CD4-positive, alpha-beta T cell treated with Interferon gamma for 1 hour (primary cell): ENCODE measurements at regions not wholly inside any gene's neighbourhood (a gene's known extent, or its start where the extent isn't known, plus 50 kb on each side); places are given as distances from the start of the nearest gene placed in this dataset.
A peak's percentile ranks its signal among the peaks of the same experiment; 100 is the strongest.
"Not testable (repeated sequence)": the region's sequence is repeated elsewhere in the genome, so short reads cannot be mapped to it uniquely, and the experiment has no call there.

Source experiments
- DNase-seq: peaks from one replicate; pipeline ENCODE4 v3.0.0-alpha.2; 2020

- peak; percentile 74 for DNase-seq
Measured at GRCh38 chr14:106308839-106309389, 782.5 kb downstream of the TMEM121 start.

- DNase-seq = no peak
Measured at GRCh38 chr14:106309423-106309822, 783.0 kb downstream of the TMEM121 start.

DNA sequence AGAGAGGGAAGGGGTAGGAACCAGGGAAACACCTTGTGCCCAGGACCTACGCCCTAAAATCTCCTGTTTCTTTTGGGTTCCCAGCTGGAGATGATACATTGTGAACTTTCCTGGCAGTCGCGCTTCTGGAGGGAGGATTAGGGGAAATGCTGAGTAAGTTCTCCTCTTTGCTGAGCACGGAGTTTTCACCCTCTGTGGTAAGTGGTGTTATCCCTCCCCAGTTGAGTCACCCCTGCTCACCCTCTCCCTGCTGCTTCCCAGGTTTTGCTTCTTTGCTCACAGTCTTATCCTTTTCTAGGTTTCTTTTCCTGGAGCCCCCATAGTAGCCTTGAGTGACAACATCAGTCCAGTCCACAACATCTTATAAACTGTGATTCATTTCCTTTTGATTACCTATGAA, 789.1 kb downstream of the TMEM121 start:
- no peak for DNase-seq

- DNase-seq = no peak
Measured at GRCh38 chr14:106317593-106317992, 791.2 kb downstream of the TMEM121 start.

DNA sequence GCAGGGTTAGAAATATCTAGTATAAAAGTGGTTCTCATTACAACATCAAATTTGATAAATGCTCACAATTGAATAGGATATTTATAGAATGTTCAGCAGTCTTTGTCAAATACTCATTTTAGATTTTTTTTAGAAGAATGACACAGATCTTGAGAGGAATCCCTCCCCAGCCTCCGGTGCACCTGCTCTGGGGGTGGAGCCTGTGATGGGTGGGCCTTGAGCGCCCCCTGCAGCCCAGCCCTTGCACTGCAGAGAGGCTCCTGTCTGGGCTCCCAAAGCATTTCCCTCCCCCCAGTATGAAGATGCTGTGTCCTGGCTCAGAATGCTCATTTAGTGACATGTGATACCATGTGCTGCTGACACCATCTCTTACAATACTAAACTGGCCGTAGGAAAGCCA, 792.3 kb downstream of the TMEM121 start:
- DNase-seq = peak; percentile 22

DNA sequence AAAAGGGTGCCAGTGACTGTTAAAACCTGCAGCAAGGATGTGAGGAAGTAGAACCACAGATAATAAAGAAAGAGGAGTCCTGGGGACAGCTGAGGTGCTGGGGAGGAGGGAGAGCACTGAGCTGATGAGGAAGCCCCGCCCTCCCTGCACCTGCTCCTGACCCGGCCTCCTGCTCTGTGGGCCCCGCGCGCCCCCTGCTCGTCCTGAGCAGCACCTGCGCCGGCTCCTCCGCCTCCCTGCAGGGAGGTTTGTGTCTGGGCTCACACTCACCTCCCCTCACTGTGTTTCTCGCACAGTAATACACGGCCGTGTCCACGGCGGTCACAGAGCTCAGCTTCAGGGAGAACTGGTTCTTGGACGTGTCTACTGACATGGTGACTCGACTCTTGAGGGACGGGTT, 797.6 kb downstream of the TMEM121 start:
- peak; percentile 50 for DNase-seq

- no peak for DNase-seq
Measured at GRCh38 chr14:106327234-106327633, 800.9 kb downstream of the TMEM121 start.

DNA sequence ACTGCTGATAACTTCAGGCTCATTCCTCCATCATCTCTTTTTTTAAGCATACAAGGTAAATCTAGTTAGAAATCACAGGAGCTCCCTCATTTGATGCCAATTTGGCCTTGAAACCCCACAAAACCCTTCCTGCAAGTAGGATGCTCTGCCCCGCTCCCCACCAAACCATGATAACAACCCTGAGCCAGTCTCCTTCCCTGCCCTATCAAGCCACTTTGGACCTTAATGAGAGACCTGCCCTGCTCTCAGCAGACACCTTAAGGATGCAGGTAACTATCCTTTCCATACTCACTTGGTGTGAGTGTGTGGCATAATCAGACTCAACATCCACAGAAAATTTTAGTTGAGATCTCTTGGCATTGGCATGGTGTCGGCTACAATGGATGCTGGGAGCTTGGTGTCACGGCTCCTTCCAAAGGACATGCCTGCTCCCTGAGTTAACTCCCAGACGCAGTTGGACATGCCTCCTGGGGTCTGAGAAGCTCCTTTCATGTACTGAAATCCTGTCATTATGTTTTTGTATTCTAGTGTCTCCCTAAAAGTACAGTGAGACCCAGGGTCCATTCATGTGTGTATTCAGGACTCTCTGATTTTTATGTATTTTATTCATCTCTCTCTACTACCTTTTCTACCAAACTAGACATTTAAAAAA, 801.4 kb downstream of the TMEM121 start:
- DNase-seq = not testable (repeated sequence)

DNA sequence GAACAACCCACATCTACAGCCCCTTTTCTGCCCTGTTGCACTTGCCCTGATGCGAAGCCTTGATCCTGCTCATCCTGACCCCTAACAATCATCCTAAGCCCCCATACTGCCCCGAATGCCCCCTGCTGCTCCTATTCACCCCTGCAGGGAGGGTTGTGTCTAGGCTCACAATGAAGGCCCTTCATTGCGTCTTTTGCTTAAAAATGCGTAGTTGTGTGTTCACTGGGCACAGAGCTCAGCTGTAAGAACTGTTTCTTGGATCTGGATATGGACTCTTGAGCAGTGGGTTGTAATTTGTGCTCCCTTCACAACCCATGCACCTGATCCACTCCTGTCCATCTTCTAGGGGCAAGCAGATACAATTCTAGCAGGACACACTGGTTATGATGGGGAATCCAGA, 802.9 kb downstream of the TMEM121 start:
- DNase-seq = not testable (repeated sequence)

- DNase-seq = not testable (repeated sequence)
Measured at GRCh38 chr14:106329987-106330774, 803.8 kb downstream of the TMEM121 start.

- peak; percentile 74 for DNase-seq
Measured at GRCh38 chr14:106334428-106335109, 808.2 kb downstream of the TMEM121 start.

GRCh38 chr14:106335110-106335429, 808.7 kb downstream of the TMEM121 start:
- DNase-seq = not testable (repeated sequence)

DNA sequence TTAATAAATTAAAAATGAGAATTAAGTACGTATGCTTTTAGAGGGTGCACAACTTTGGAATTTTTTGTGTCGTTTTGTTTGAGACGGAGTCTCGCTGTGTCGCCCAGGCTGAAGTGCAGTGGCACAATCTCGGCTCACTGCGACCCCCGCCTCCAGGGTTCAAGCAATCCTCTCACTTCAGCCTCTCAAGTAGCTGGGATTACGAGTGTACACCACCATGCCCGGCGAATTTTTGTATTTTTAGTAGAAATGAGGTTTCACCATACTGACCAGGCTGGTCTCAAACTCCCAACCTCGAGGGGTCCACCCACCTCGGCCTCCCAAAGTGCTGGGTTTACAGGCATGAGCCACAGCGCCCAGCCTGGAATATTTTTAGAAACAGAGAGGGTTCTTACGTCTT, 812.4 kb downstream of the TMEM121 start:
- DNase-seq = not testable (repeated sequence)

DNA sequence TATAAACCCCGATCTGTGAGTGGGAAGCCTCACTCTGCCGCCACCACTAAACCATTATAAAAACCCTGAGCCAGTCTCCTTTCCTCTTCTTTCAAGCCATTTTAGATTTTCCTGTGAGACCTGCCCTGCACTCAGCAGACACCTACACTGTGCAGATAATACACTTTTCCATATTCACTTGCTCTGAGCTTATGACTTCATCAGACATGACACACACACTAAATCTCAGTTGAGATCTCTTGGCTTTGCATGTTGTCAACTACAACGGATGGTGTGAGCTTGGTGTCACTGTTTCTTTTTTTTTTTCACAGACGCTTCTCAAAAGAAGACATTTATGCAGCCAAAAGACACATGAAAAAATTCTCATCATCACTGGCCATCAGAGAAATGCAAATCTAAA, 814.3 kb downstream of the TMEM121 start:
- DNase-seq = not testable (repeated sequence)

DNA sequence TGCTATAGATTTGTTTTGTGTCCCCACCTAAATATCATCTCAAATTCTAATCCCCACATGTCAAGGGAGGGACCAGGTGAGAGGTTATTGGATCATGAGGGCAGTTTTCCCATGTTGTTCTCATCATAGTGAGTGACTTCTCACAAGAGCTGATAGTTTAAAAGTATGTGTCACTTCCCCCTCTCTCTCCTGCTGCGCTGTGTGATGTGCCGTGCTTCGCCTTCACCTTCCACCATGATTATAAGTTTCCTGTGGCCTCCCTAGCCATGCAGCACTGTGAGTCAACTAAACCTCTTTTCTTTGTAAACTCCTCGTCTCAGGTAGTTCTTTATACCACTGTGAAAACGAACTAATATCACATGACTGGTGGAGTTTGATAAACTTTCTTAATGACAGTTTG, 814.8 kb downstream of the TMEM121 start:
- DNase-seq = not testable (repeated sequence)

- DNase-seq = no peak
Measured at GRCh38 chr14:106343626-106344025, 817.2 kb downstream of the TMEM121 start.

- not testable (repeated sequence) for DNase-seq
Measured at GRCh38 chr14:106344065-106344614, 817.8 kb downstream of the TMEM121 start.

DNA sequence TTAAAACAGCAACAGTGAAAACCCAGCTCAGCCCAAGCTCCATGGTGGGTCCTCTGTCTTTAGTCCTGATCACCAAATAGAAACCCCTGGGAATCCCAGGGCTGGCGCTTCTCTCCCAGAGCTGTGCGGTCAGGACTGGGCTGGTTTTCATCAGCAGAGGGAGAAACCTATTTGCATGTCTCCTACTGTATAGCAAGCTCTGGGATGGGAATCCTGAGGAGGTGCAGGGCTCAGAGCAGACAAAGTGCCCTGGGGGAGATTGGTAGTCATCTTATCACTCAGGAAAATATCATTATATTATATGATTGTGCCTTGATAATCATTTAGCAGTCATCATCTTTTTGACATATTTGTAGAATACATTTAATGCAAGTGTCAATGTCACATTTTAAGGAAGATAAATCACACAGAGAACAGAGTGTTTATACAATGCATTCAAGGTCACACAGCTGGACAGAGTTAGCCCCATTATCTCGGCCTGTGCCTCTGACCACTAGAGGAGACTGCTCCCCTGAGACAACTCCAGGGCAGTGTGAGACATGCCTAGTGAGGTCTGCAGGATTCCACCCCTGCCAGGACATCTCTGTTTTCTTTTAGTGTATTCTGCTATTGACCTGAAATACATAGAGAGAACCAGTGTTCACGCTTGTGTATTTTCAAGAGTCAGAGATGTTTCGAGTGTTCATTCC, 818.6 kb downstream of the TMEM121 start:
- DNase-seq = not testable (repeated sequence)

DNA sequence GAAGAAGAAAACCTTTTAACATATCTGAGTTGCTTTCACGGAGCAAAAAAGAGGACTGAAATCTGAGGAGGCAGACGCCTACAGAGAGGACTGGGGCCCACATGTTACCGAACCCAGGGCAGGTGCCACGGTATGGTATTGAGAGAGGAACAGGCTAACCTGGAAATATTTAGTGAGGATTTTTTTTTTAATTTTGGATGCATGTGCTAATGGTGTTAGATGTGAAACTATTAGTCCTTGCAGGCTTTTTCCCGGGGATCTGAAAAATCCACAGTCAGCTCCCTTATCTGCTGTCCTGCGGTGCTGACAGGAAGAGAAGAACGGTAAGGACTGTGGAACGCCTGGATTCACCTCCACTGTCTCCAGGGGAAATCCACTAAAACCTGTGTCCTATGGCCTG, 819.7 kb downstream of the TMEM121 start:
- DNase-seq = no peak

GRCh38 chr14:106346534-106347290, 820.3 kb downstream of the TMEM121 start:
- DNase-seq = no peak

- no peak for DNase-seq
Measured at GRCh38 chr14:106347291-106347778, 821.0 kb downstream of the TMEM121 start.
